Kidney (tissue), 13 donors: ENCODE measurements at regions not wholly inside any gene's neighbourhood (a gene's known extent, or its start where the extent isn't known, plus 50 kb on each side); places are given as distances from the start of the nearest gene placed in this dataset.
A peak's percentile ranks its signal among the peaks of the same experiment; 100 is the strongest.

Experiments
- DNase-seq, 5 donors: peaks; one replicate each; pipeline ENCODE4 v3.0.0-alpha.2; 2013 to 2020
- FAIRE-seq: peaks from 2 replicates; lab custom pipeline; 2012; peaks lifted over from hg19 to GRCh38; lab: Jason Lieb, UNC
- H3K27ac ChIP-seq, 2 donors: one replicate each; pipeline ENCODE4 v1.7.0; 2013; ENCODE audit warnings: low read depth in 2 of 2, low read length in 2 of 2, inconsistent platforms in 1 of 2
- H3K27me3 ChIP-seq: one replicate; pipeline ENCODE4 v1.7.1; 2013; ENCODE audit warnings: low read length, inconsistent platforms; ENCODE audit not compliant: control insufficient read depth, insufficient read depth
- H3K36me3 ChIP-seq, 3 donors: one replicate each; pipeline versions ENCODE4 v1.7.0 to v1.7.1; 2013; ENCODE audit warnings: low read length in 3 of 3, control low read depth in 1 of 3, inconsistent platforms in 1 of 3; ENCODE audit not compliant: insufficient read depth in 3 of 3, control insufficient read depth in 2 of 3
- H3K4me1 ChIP-seq, 3 donors: one replicate each; pipeline versions ENCODE4 v1.7.0 to v1.7.1; 2013; ENCODE audit warnings: low read length in 3 of 3, inconsistent platforms in 1 of 3, low read depth in 1 of 3; ENCODE audit not compliant: control insufficient read depth in 2 of 3, insufficient read depth in 2 of 3
- H3K4me3 ChIP-seq, 3 donors: one replicate each; pipeline versions ENCODE4 v1.7.0 to v1.8.1; 2013; ENCODE audit warnings: low read length in 3 of 3, control low read depth in 1 of 3, inconsistent platforms in 1 of 3
- H3K9ac ChIP-seq, 3 donors: one replicate each; pipeline versions ENCODE4 v1.7.0 to v1.7.1; 2013; ENCODE audit warnings: low read length in 3 of 3, control low read depth in 1 of 3, inconsistent platforms in 1 of 3
- H3K9me3 ChIP-seq, 3 donors: one replicate each; pipeline versions ENCODE4 v1.7.0 to v1.7.1; 2013; ENCODE audit warnings: low read length in 3 of 3, control low read depth in 1 of 3, inconsistent platforms in 1 of 3; ENCODE audit not compliant: control insufficient read depth in 2 of 3, insufficient read depth in 1 of 3
- CTCF ChIP-seq: IDR thresholded peaks from 3 replicates; pipeline ENCODE4 v1.5.1; 2012; ENCODE audit warnings: mild to moderate bottlenecking, moderate library complexity, borderline replicate concordance; ENCODE audit not compliant: insufficient read depth; ENCODE audit errors: extremely low read depth
- intact Hi-C: fragments of 100-400 bp; cut with DNase I; formaldehyde crosslinking; loops from one replicate; pipeline ENCODE4 v1.11.1; 2022
- donor health status: control.
- donor health status: control.
- donor health status: control.
- donor health status: control.
- donor health status: control.
- donor health status: DM: yes; HTN: yes; CAD: no.
- donor health status: Normal renal cell carcinoma (clear cell type).

- no peaks in the 10 kb centered on the region for H3K4me1 ChIP-seq
- TF ChIP-seq CTCF, result no peak
- no peaks in the 10 kb centered on the region for H3K9me3 ChIP-seq
- no peak overlapping the region for H3K27ac ChIP-seq
- no peak for FAIRE-seq
- H3K36me3 ChIP-seq, result no peaks in the 10 kb centered on the region
- intact Hi-C loops, result no loop called here
- H3K4me3 ChIP-seq, result no peak overlapping the region
- H3K9ac ChIP-seq, result no peak overlapping the region
- peak in 1 of 5 donors; percentile 33 for DNase-seq
- no peaks in the 10 kb centered on the region for H3K27me3 ChIP-seq
These were observed 64.3 kb upstream of the IER5L start for GRCh38 chr9:129242191-129242941.

DNA sequence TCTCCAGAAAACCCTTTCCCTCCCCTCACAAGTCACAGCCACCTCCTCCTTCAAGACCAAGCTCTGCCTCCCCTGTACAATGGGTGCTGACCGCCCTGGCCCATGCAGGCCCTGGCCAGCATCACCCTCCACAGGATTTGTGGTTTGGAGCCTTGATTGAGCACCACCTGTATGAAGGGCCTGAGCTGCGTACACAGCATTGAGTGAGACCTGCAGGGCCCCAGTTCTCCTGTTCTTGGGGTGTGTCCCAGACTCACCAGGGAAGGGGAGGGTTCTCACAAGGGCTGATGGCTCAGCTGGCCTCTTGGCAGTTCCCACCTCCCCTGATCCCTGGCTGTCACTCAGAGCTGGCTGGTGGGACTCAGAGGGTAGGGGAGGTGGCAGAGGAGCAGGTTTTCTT is 63.7 kb upstream of the IER5L start:
- no peak for TF ChIP-seq CTCF
- Histone ChIP-seq H3K36me3 (no peaks in the 10 kb centered on the region), H3K9me3 (no peaks in the 10 kb centered on the region), H3K9ac (no peak overlapping the region), H3K27me3 (no peaks in the 10 kb centered on the region), H3K4me1 (no peaks in the 10 kb centered on the region), H3K4me3 (no peak overlapping the region), H3K27ac (no peak overlapping the region)
- intact Hi-C loops, result no loop called here
- FAIRE-seq (no peak), DNase-seq (peak in 1 of 5 donors; percentile 43)

GRCh38 chr9:129240581-129241211 is 62.6 kb upstream of the IER5L start:
- DNase-seq (peak in 1 of 5 donors; percentile 51), FAIRE-seq (no peak)
- Histone ChIP-seq H3K27me3 (no peaks in the 10 kb centered on the region), H3K36me3 (no peaks in the 10 kb centered on the region), H3K27ac (no peak overlapping the region), H3K4me1 (no peaks in the 10 kb centered on the region), H3K9ac (no peak overlapping the region), H3K9me3 (no peaks in the 10 kb centered on the region), H3K4me3 (no peak overlapping the region)
- TF ChIP-seq CTCF, result no peak
- intact Hi-C loops, result no loop called here
